Sigmoid colon (tissue), 4 donors: ENCODE measurements at regions not wholly inside any gene's neighbourhood (a gene's known extent, or its start where the extent isn't known, plus 50 kb on each side); places are given as distances from the start of the nearest gene placed in this dataset.

ENCODE experiments used
- EP300 ChIP-seq, 4 donors: sonication (generic); formaldehyde crosslinking; IDR thresholded peaks; one replicate each; pipeline ENCODE4 v1.6.1; 2017; ENCODE audit warnings: antibody characterized with exemption in 4 of 4
- POLR2A ChIP-seq, 2 donors: fragments of 450-650 bp; IDR thresholded peaks; one replicate each; pipeline ENCODE4 v1.6.1; 2016; ENCODE audit warnings: antibody characterized with exemption in 2 of 2, mild to moderate bottlenecking in 2 of 2, moderate library complexity in 2 of 2
- POLR2AphosphoS5 ChIP-seq, 4 donors: sonication (generic); formaldehyde crosslinking; IDR thresholded peaks; one replicate each; pipeline ENCODE4 v1.6.1; 2017; ENCODE audit warnings: antibody characterized with exemption in 4 of 4
- TF ChIP-seq, protein P1 (sequence below), 4 experiments: fragments of 450-650 bp in 3 of 4; fragments of 200-600 bp in 1 of 4; IDR thresholded peaks; one replicate each; pipeline ENCODE4 v1.5.1; 2016 to 2019; ENCODE audit warnings: antibody characterized with exemption in 4 of 4, mild to moderate bottlenecking in 3 of 4, moderate library complexity in 2 of 4

GRCh38 chr4:158422546-158422945 lies 99.1 kb upstream of the RXFP1 start:
- TF ChIP-seq, protein P1, sequence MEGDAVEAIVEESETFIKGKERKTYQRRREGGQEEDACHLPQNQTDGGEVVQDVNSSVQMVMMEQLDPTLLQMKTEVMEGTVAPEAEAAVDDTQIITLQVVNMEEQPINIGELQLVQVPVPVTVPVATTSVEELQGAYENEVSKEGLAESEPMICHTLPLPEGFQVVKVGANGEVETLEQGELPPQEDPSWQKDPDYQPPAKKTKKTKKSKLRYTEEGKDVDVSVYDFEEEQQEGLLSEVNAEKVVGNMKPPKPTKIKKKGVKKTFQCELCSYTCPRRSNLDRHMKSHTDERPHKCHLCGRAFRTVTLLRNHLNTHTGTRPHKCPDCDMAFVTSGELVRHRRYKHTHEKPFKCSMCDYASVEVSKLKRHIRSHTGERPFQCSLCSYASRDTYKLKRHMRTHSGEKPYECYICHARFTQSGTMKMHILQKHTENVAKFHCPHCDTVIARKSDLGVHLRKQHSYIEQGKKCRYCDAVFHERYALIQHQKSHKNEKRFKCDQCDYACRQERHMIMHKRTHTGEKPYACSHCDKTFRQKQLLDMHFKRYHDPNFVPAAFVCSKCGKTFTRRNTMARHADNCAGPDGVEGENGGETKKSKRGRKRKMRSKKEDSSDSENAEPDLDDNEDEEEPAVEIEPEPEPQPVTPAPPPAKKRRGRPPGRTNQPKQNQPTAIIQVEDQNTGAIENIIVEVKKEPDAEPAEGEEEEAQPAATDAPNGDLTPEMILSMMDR (IDR thresholded peaks at IDR 0.05): no peak
- TF ChIP-seq POLR2A (IDR thresholded peaks at IDR 0.05): no peak
- TF ChIP-seq POLR2AphosphoS5 (IDR thresholded peaks at IDR 0.05): no peak
- no peak for TF ChIP-seq EP300 (IDR thresholded peaks at IDR 0.05)
